HL-60 (cell line): ENCODE measurements at regions not wholly inside any gene's neighbourhood (a gene's known extent, or its start where the extent isn't known, plus 50 kb on each side); places are given as distances from the start of the nearest gene placed in this dataset.

Experiments used
- DNase-seq, 2 experiments: peaks; one replicate each; pipeline ENCODE4 v3.0.0-alpha.2; 2010 to 2020; ENCODE audit warnings: low read depth in 1 of 2, low spot score in 1 of 2
- H3K27ac ChIP-seq: fragments of 250-450 bp; sonication (Bioruptor Pico); replicated peaks from 2 replicates; pipeline ENCODE4 v1.5.1; 2020; ENCODE audit warnings: mild to moderate bottlenecking, moderate library complexity
- H3K27me3 ChIP-seq: fragments of 250-450 bp; sonication (Bioruptor Pico); 2 replicates; pipeline ENCODE4 v1.5.1; 2021; ENCODE audit warnings: mild to moderate bottlenecking, moderate library complexity; ENCODE audit not compliant: insufficient read depth, poor library complexity, severe bottlenecking
- H3K4me3 ChIP-seq: replicated peaks from 2 replicates; pipeline ENCODE4 v1.5.1; 2011; ENCODE audit warnings: mild to moderate bottlenecking, control low read depth, low read length; ENCODE audit not compliant: insufficient read depth
- CTCF ChIP-seq: IDR thresholded peaks from one replicate; pipeline ENCODE4 v1.5.1; 2011; ENCODE audit warnings: low read length, control low read depth, inconsistent platforms; ENCODE audit not compliant: insufficient read depth
- GABPA ChIP-seq: IDR thresholded peaks from 2 replicates; pipeline ENCODE4 v1.6.1; 2012; ENCODE audit warnings: low read depth
- POLR2AphosphoS5 ChIP-seq: IDR thresholded peaks from 2 replicates; pipeline ENCODE4 v1.6.1; 2012; ENCODE audit warnings: low read depth
- REST ChIP-seq: IDR thresholded peaks from 2 replicates; pipeline ENCODE4 v1.6.1; 2012; ENCODE audit warnings: low read depth; ENCODE audit not compliant: insufficient replicate concordance
- SPI1 ChIP-seq: IDR thresholded peaks from 2 replicates; pipeline ENCODE4 v1.6.1; 2012; ENCODE audit warnings: low read depth, mild to moderate bottlenecking, borderline replicate concordance

- TF ChIP-seq SPI1 (no peak), CTCF (no peak), REST (no peak), POLR2AphosphoS5 (no peak), GABPA (no peak)
- Histone ChIP-seq H3K4me3 (no peak overlapping the region), H3K27ac (no peak overlapping the region), H3K27me3 (no peaks in the 10 kb centered on the region)
- DNase-seq: no peak
Measured at GRCh38 chr18:53861185-53861584, 363.3 kb downstream of the MBD2 start.

- TF ChIP-seq CTCF: no peak
- no peak for TF ChIP-seq REST
- no peak for TF ChIP-seq GABPA
- TF ChIP-seq SPI1: no peak
- no peak for TF ChIP-seq POLR2AphosphoS5
- Histone ChIP-seq H3K27ac (no peak overlapping the region), H3K27me3 (no peaks in the 10 kb centered on the region), H3K4me3 (no peak overlapping the region)
- no peak for DNase-seq
Measured at GRCh38 chr18:53859764-53860163, 364.7 kb downstream of the MBD2 start.

GRCh38 chr18:53850902-53851301 lies 373.6 kb downstream of the MBD2 start:
- no peak for DNase-seq
- Histone ChIP-seq H3K4me3 (no peak overlapping the region), H3K27ac (no peak overlapping the region), H3K27me3 (no peaks in the 10 kb centered on the region)
- no peak for TF ChIP-seq GABPA
- no peak for TF ChIP-seq POLR2AphosphoS5
- TF ChIP-seq REST: no peak

- Histone ChIP-seq H3K27ac (no peak overlapping the region), H3K27me3 (no peaks in the 10 kb centered on the region), H3K4me3 (no peak overlapping the region)
- TF ChIP-seq GABPA: no peak
- no peak for TF ChIP-seq REST
- TF ChIP-seq POLR2AphosphoS5: no peak
- TF ChIP-seq SPI1: no peak
- no peak for TF ChIP-seq CTCF
- no peak for DNase-seq
Measured at GRCh38 chr18:53843763-53844162, 380.7 kb downstream of the MBD2 start.
